ENCODE measurements at regions not wholly inside any gene's neighbourhood (a gene's known extent, or its start where the extent isn't known, plus 50 kb on each side); places are given as distances from the start of the nearest gene placed in this dataset.

DNA sequence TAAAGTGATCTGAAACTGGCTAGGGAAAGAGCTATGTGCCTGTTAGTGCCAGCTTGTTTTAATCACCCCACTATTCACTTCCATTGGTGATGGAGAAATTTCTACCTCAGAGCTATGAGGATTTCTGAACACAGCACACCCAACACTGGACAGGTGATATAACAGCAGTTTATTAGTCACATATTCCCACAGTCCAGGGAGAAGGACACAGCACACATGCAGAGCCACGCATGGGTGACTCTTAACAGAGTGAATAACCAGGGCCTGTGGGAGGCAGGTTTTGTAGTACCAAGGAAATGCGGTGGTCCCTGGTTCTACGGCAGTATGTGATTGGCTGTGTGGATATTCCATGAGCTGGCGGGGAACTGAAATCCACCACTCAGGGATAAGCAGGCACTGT lies 455.1 kb downstream of the BTG1 start:
- H3K4me1 Mint-ChIP-seq: peaks cover 5% of the 10 kb centered on the region

GRCh38 chr12:91687052-91688017 lies 458.3 kb downstream of the BTG1 start:
- Mint-ChIP-seq H3K9me3 (no peaks in the 10 kb centered on the region), H3K36me3 (ENCODE audit: low read depth) (no peaks in the 10 kb centered on the region), H3K27me3 (ENCODE audit: low read depth) (no peaks in the 10 kb centered on the region), H3K4me1 (peaks cover 5% of the 10 kb centered on the region), H3K27ac (ENCODE audit: unreplicated experiment) (no peak overlapping the region), H3K4me3 (no peak overlapping the region)
- no peak for DNase-seq (ENCODE audit: low read depth, low spot score)
- TF ChIP-seq CTCF (conservative IDR thresholded peaks at IDR 0.05): no peak

More for the DNA sequence above, 455.1 kb downstream of the BTG1 start:
- Mint-ChIP-seq H3K27me3 (ENCODE audit: low read depth) (no peaks in the 10 kb centered on the region), H3K9me3 (no peaks in the 10 kb centered on the region), H3K36me3 (ENCODE audit: low read depth) (no peaks in the 10 kb centered on the region), H3K4me3 (no peak overlapping the region), H3K27ac (ENCODE audit: unreplicated experiment) (no peak overlapping the region)
- DNase-seq (ENCODE audit: low read depth, low spot score): no peak
- TF ChIP-seq CTCF (conservative IDR thresholded peaks at IDR 0.05): no peak

DNA sequence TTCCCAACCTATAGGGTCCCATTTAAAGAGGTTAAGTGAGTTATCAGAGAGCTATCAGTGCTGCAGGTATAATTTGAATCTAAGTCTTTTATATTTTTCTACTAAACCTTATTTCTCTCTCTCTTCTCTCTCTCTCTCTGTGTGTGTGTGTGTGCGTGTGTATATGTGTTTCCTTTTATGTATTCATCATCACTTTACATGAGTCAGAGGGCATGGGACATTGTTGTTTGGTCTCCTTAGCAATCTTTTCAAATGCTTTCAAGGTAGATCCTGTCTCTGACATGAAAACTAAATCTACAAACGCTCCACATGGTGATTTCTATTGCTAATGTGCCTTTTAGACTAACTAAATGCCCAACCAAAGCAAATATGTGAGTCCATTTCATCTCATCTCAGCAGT lies 459.7 kb downstream of the BTG1 start:
- H3K9me3 Mint-ChIP-seq: peaks cover 3% of the 10 kb centered on the region
- H3K27me3 Mint-ChIP-seq (ENCODE audit: low read depth): no peaks in the 10 kb centered on the region
- H3K36me3 Mint-ChIP-seq (ENCODE audit: low read depth): no peaks in the 10 kb centered on the region
- no peak for DNase-seq (ENCODE audit: low read depth, low spot score)
- H3K27ac Mint-ChIP-seq (ENCODE audit: unreplicated experiment): no peak overlapping the region
- peaks cover 5% of the 10 kb centered on the region for H3K4me1 Mint-ChIP-seq
- H3K4me3 Mint-ChIP-seq: no peak overlapping the region
- no peak for TF ChIP-seq CTCF (conservative IDR thresholded peaks at IDR 0.05)

DNA sequence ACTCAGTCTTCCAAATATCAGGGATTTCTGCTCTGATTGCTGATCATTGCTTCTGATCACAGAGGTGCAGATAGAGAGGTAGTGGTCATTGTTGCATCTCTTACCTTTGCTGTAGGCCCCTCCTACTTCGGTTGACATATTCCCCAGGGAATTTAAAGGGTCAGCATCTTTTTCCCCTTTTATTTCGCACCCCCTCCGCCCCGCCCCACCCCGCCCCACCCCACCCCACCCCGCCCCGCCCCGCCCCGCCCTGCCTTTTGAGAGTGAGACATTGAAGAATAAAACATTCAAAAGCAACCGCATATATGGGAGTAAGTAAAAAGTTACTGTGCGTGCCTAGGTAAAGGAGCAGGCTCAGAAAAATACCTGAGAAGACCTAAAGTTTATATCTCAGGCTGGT lies 463.9 kb downstream of the BTG1 start:
- peaks cover 7% of the 10 kb centered on the region for H3K9me3 Mint-ChIP-seq
- no peak overlapping the region for H3K4me3 Mint-ChIP-seq
- no peak overlapping the region for H3K27ac Mint-ChIP-seq (ENCODE audit: unreplicated experiment)
- H3K27me3 Mint-ChIP-seq (ENCODE audit: low read depth): no peaks in the 10 kb centered on the region
- H3K36me3 Mint-ChIP-seq (ENCODE audit: low read depth): no peaks in the 10 kb centered on the region
- DNase-seq (ENCODE audit: low read depth, low spot score): no peak
- peaks cover 5% of the 10 kb centered on the region for H3K4me1 Mint-ChIP-seq
- TF ChIP-seq CTCF (conservative IDR thresholded peaks at IDR 0.05): no peak

- H3K36me3 Mint-ChIP-seq (ENCODE audit: low read depth): peaks cover 2% of the 10 kb centered on the region
- peaks cover 3% of the 10 kb centered on the region for H3K4me1 Mint-ChIP-seq
- no peak overlapping the region for H3K27ac Mint-ChIP-seq (ENCODE audit: unreplicated experiment)
- peaks cover 10% of the 10 kb centered on the region for H3K9me3 Mint-ChIP-seq
- no peak for TF ChIP-seq CTCF (conservative IDR thresholded peaks at IDR 0.05)
- H3K4me3 Mint-ChIP-seq: no peak overlapping the region
- no peaks in the 10 kb centered on the region for H3K27me3 Mint-ChIP-seq (ENCODE audit: low read depth)
- DNase-seq (ENCODE audit: low read depth, low spot score): no peak
These were observed 464.8 kb downstream of the BTG1 start for GRCh38 chr12:91680864-91681263.
